AG04450 (cell line): ENCODE measurements at regions not wholly inside any gene's neighbourhood (a gene's known extent, or its start where the extent isn't known, plus 50 kb on each side); places are given as distances from the start of the nearest gene placed in this dataset.

ENCODE experiments used
- CTCF ChIA-PET: fragments of 300-600, 350-600 bp; formaldehyde crosslinking; extraction: SDS; loops from one replicate; lab custom pipeline; 2022; ENCODE audit warnings: antibody characterized with exemption, inconsistent platforms; lab: Charles Lee
- POLR2A ChIA-PET: fragments of 350-600 bp; formaldehyde crosslinking; extraction: SDS; loops from one replicate; lab custom pipeline; 2021; ENCODE audit warnings: antibody characterized with exemption, inconsistent platforms; lab: Yijun Ruan, JAX
- DNase-seq: peaks from one replicate; pipeline ENCODE4 v3.0.0-alpha.2; 2011; ENCODE audit warnings: low read depth, low spot score
- H3K27ac ChIP-seq: one replicate; pipeline ENCODE4 v1.5.1; 2012; ENCODE audit warnings: low read depth, low read length, control low read depth
- H3K27me3 ChIP-seq: one replicate; pipeline ENCODE4 v1.6.0; 2012; ENCODE audit warnings: low read length; ENCODE audit not compliant: control insufficient read depth, insufficient read depth
- H3K4me3 ChIP-seq: 2 replicates; pipeline ENCODE4 v1.5.1; 2011; ENCODE audit warnings: mild to moderate bottlenecking, low read depth, low read length, control low read depth
- H3K9me3 ChIP-seq: 2 replicates; pipeline ENCODE4 v1.5.1; 2012; ENCODE audit warnings: low read length; ENCODE audit not compliant: control insufficient read depth, insufficient read depth
- CTCF ChIP-seq: IDR thresholded peaks from 2 replicates; pipeline ENCODE4 v1.5.1; 2011; ENCODE audit warnings: low read depth, low read length, control low read depth, inconsistent platforms

GRCh38 chr13:76463314-76463713, 422.9 kb downstream of the KCTD12 start:
- H3K9me3 ChIP-seq = no peaks in the 10 kb centered on the region
- no peak for DNase-seq
- ChIA-PET CTCF (interaction anchor here (2.2 kb wide), 1 partner anchor 10 kb away, joined by 8 read pairs; no protein-coding TSS in a partner anchor), POLR2A (no interaction called here)
- TF ChIP-seq CTCF = no peak
- H3K4me3 ChIP-seq = no peak overlapping the region
- no peak overlapping the region for H3K27ac ChIP-seq
- H3K27me3 ChIP-seq = no peaks in the 10 kb centered on the region

DNA sequence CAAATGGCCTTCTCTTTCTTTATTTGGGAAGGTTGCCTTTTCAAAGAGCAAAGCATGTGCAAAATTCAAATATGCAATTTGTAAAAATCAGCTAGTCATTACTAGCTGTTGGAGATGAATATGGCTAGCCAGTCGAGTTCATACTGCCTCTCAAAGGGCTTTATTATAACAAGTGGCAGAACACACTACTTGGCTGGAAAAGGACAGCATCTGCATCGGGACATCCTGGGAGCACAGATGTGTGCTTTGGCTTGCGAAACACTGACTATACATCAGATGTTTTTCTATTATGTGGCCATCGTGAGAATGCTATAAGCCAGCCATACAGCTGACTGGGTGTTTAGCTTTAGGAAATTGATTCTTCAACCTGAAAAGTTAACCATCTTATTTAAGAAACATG, 424.2 kb downstream of the KCTD12 start:
- TF ChIP-seq CTCF = no peak
- H3K27ac ChIP-seq = no peak overlapping the region
- ChIA-PET CTCF (interaction anchor here (0.9 kb wide), 1 partner anchor 11 kb away, joined by 4 read pairs; no protein-coding TSS in a partner anchor), POLR2A (no interaction called here)
- no peaks in the 10 kb centered on the region for H3K27me3 ChIP-seq
- H3K4me3 ChIP-seq = no peak overlapping the region
- H3K9me3 ChIP-seq = no peaks in the 10 kb centered on the region
- DNase-seq = no peak

DNA sequence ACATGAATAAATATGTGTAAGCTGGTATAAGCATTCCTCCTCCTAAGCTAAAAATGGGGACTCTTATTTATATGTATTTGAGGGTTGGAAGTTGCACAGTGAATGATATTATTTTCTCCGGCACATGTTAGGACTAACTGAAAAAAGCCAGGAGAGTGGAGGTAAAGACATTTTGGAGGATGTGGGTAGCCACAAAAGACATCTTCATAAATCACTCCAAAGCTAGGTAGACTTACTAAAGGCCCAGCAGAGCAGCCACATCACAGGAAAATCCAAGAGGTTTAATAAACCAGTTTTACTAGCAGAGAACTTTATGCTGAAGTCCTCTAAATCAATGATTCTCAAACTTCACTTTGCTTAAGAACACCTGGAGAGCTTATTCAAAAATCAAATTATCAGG, 424.7 kb downstream of the KCTD12 start:
- Histone ChIP-seq H3K27ac (no peak overlapping the region), H3K9me3 (no peaks in the 10 kb centered on the region), H3K4me3 (no peak overlapping the region), H3K27me3 (no peaks in the 10 kb centered on the region)
- CTCF ChIA-PET = interaction anchor here (0.5 to 1.6 kb wide), 4 partner anchors 11 to 765 kb away, joined by 3 to 5 read pairs (median 4); no protein-coding TSS in a partner anchor
- POLR2A ChIA-PET = no interaction called here
- DNase-seq = no peak
- no peak for TF ChIP-seq CTCF

- H3K27me3 ChIP-seq = no peaks in the 10 kb centered on the region
- no peak overlapping the region for H3K4me3 ChIP-seq
- no peak for DNase-seq
- no peaks in the 10 kb centered on the region for H3K9me3 ChIP-seq
- CTCF ChIA-PET = no interaction called here
- POLR2A ChIA-PET = no interaction called here
- no peak overlapping the region for H3K27ac ChIP-seq
- no peak for TF ChIP-seq CTCF
Observed at GRCh38 chr13:76459863-76460262, 426.3 kb downstream of the KCTD12 start.

- peak; percentile 34 for DNase-seq
- CTCF ChIA-PET = interaction anchor here (0.7 to 1.1 kb wide), 2 partner anchors 18 to 768 kb away, joined by 3 to 5 read pairs; no protein-coding TSS in a partner anchor
- TF ChIP-seq CTCF = no peak
- H3K4me3 ChIP-seq = no peak overlapping the region
- POLR2A ChIA-PET = no interaction called here
- H3K27me3 ChIP-seq = no peaks in the 10 kb centered on the region
- no peak overlapping the region for H3K27ac ChIP-seq
- H3K9me3 ChIP-seq = no peaks in the 10 kb centered on the region
Observed at GRCh38 chr13:76455960-76456359, 430.2 kb downstream of the KCTD12 start.
